Right lung (tissue), 2 donors: ENCODE measurements at regions not wholly inside any gene's neighbourhood (a gene's known extent, or its start where the extent isn't known, plus 50 kb on each side); places are given as distances from the start of the nearest gene placed in this dataset.

ENCODE experiments used
- DNase-seq, 2 donors: peaks; one replicate each; pipeline ENCODE4 v3.0.0-alpha.2; 2013

DNA sequence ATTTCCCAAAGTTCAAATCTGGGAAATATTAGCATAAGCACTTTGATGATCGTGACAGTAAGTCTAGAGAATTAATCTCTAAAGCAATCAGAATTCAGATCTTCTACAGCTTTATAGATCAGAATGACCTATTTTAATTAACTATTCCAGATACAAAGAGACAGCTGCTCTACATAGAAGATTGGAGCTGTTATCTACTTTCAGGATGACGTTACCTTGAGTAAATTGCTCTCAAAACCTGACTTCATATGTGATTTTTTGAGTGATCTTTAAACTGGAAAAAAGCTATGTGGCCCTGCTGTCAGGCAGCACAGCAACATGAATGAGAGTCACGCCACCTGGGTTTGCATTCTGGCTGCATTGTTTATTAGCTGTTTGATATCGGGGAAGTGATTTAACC is 259.9 kb upstream of the CDH6 start:
- no peak for DNase-seq

DNA sequence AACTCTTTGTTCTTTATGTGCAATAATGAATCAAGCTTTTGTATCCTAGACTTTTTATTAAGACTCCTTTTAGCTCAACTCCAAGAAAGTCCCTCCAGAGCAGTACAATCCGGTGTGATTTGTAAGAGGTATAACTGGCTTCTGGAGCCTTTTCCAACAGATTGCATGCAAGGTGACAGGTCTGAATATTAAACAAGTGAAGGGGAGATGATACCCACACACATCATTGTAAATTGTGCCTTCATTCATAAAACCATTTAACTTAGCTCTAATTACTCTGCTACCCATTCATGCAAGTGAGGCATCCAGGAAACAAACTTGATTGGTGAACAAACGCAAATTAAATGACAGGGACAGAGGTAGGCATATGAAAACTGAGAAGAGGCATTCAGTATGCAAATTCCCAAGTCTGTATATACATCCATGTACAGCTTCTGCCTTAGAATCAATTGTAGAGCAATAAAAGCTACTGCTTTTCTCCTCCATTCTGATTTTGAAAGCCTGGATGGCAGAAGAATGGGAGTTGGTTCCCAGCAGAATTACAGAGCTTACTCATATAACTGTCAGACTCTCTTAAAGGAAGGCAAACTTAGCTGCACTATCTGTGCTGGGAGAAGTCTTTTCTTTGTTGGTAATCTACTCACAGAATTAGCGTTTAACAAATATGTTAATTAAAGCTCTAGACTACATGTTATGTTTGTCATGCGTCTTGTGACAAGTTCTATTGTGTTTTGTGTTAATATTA is 261.0 kb upstream of the CDH6 start:
- DNase-seq, result no peak

DNA sequence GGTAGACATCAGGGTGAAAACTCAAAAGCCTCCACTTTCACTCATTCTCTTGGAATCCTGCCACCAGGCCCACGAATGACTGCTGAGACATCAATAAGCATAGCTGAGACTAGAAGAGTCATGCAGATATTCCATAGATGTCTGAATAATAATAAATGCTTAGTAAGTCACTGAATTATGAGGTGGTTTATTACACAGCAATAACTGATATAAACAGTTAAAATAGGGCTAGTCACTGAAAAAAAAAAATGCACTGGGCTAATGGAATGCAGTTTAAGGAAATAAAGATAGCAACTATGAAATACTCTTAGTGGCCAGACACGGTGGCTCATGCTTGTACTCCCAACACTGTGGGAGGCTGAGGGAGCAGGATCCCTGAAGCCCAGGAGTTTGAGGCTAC is 262.8 kb upstream of the CDH6 start:
- no peak for DNase-seq

DNA sequence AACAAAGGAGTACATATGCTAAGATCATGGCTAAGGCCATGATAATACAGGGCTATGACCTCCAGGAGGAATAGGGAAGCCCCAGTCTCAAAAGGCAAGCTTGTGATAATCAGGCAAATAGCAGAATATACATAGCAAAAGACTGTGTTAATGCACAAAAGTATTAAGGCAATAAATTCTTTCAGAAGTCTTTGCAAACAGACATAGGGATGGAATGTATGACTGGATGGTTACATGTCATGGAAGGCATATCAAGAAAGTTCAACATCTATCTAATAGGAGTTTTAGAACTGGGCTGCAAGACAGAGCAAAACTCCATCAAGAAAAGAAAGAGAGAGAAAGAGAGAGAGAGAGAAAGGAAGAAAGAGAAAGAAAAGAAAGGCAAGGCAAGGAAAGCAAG is 264.5 kb upstream of the CDH6 start:
- DNase-seq, result no peak

DNA sequence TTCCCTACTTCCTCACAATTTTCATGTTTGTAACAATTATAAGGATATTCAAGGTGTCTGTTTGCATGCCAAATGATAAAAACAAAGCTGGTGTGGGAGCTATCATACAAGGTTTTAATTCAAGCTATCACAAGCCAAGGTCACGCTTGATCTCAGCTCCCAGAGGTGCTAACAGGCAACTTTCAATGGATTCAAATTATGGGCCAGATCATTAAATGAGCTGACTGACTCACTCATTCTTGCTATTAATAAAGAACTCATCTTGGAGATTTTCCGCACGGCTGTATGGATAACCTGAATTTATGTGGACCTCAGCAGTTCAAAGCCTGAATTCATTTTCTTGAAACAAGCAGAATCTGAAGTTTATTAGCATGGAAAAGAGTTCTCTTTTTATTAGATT is 267.3 kb upstream of the CDH6 start:
- DNase-seq, result no peak

DNA sequence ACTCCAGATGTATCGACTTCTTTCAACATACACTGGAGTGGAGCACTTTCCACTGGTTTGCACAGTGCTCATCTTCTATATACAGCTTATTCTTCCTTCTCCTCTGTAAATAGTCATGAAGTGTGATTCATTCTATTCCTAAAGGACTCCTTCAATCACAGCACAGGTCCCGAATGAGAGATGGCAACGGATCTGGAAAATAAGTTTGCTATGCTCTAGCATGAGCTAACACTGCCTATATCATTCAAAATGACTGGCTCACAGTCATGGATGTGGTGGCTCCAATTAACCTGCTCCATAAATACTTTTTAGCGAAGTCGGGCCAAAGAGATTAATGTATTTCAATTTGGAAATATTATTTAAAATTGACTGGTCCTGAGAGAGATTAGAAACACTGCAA is 272.1 kb upstream of the CDH6 start:
- DNase-seq, result no peak

DNA sequence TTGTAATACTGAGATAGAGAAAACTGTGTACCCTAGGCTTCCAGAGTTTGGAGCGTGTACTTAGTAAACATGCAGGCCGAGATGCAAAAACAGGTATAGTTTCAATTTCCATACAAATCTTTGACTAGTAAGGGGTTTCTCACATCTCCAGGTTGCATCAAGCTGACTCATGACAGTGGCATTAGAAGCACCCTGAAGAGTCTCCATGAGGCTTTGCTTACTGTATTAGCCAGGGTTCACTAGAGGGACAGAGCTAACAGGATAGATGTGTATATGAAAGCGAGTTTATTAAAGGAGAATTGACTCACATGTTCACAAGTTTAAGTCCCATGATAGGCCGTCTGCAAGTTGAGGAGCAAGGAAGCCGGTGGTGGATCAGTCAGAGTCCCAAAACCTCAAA is 275.3 kb upstream of the CDH6 start:
- DNase-seq, result no peak

DNA sequence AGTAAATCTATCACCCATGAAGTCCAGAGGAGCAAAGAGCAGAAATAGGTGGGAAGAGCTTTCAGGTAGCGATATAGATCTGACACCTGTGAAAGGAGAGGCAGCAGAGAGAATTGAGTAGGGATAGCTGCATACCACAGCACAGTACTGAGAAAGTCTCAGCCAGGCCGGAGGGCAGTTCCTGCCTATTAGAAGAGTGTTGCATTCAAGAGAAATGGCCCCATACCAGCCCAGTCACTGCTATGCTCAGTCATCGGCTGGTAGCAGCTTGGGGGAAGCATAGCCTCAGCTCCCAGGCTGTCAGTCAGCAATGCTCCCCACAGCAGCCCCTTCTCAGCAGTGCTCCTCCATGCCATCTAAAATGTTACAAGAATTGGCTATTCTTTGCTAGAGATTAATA is 285.1 kb upstream of the CDH6 start:
- no peak for DNase-seq

DNA sequence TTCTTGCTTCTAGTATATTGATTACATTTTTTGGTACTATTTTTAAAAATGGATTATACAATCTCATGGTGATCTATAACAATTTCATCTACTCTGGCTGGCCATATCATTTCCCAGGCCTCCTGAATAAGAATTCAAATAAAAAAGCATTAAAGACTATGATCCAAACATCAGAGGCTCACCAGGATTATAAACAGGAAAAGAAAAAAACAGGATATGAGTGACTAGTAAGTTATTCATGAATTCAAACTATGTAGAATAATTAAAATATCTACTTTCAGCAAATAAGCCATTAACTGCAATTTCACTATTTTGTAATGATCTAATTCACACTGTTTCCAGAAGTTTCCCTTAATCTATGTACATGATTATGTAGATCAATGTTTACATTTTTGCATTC is 293.1 kb upstream of the CDH6 start:
- no peak for DNase-seq

DNA sequence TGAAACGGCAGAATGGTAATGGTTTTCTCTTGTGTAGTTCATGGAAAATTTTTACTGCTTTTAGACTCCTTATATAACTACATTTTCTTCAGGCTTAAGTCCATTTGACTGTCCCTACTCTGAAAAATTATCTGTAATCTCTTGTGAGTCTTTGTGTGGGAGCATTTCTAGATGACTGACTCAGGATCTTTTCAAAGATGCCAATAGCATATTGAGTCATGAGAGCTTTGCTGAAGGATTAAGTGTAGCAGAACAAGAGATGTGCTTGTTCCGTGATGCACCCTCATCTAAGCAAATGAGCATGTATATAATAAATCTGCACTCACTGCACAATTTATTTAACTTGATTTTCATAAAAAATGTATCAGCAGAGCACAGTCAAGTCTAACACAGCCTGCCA is 298.7 kb upstream of the CDH6 start:
- DNase-seq, result no peak

DNA sequence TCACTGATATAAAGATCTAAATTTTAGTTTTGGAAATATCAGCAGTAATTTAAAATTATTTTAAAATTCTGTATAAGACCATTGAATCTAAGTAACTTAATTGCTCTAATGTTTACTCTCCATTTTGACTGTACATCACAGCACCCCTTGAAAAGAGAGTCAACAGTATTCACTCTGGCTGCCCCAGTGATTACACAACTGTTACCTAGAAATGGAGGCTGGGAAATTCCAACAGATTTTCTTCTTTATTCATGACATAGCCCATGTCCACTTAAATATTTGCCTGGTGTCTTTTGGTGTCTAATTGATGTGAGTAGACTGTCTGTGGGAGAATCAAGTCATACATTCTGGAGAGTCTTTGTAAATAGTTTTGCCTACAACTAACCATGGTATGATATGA is 301.8 kb upstream of the CDH6 start:
- DNase-seq, result no peak

DNA sequence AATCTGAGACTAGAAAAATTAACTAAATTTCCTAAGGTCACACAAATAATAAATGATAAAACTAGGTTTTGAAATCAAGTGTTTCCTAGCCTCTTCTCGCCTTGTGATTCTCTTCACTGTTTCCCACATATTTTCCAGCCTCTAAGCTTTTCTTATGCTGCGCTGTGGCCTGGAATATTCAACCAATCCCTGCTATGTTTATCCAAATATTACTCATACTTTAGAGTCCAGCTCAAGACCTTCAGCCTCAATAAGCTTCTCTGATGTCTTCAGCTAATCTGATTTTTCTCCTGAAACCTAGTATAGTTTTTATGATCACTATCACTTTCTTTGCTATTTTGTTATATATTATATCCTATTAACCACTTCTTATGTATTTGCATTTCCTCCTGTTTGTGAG is 303.1 kb upstream of the CDH6 start:
- DNase-seq, result no peak

DNA sequence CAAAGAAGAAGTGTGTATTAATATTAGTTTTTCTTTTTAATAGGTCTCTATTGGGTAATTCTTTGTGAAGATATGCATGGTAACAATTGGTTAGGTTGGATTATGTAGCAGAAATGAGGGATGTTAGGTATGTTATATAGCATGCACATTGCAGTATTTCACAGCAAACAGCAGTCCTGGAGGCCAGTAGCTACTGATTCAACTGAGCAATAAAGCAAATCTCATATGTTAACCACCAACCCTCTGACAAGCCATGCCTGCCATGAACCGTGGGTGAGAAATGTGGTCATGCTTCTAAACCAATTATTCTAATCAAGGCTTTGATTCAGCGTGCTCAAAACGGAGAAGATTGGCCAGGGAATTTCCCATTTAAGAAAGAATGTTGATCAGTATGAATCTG is 313.0 kb upstream of the CDH6 start:
- DNase-seq, result no peak

DNA sequence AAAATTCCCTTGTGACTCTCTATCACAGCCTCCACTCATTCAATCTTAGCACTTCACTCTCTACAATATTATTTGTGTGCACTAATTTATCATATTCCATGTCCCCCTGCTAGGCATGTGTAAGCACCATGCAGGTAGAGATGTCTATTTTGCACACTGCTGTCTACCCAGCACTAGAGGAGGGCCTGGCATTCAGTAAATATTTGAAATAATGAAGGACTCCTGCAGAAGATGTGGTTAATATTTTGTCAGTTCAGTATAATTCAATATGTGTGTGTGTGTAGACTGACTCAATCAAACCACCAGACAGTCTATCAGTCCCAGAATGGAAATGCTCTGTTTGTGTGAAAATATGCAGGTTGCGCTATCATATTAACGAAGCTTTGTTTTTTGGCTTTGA is 313.6 kb upstream of the CDH6 start:
- no peak for DNase-seq

DNA sequence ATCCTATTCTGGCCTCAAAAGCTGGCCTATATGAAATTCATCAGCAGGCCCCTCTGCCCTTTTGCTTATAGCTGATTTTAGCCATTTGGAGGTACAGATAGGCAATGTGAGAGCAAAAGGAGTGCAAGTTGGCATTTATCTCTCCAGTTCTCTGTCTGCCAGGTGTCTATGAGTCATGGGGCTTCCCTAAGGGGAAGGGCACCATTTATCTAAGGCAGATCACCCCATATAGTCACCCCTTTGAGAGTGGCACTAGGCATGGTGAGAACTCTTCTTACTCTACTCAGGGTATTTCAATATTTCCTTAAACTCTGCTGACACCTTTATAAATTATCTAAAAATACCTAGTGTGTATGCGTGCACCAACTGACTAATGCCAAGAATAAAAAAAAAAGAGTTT is 314.7 kb upstream of the CDH6 start:
- no peak for DNase-seq

DNA sequence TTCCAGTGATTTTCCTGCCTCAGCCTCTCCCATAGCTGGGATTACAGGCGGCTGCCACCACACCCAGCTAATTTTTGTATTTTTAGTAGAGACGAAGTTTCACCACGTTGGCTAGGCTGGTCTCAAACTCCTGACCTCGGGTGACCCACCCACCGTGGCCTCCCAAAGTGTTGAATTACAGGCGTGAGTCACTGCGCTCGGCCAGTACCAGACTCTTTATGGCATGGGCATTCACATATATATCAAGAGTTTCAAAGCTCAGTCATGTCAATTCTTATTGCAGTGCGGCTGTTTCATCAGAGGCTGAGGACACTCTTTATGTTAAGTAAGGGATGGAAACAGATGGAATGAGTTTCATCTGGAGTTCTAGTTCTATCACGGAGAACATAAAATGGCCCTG is 315.2 kb upstream of the CDH6 start:
- no peak for DNase-seq

DNA sequence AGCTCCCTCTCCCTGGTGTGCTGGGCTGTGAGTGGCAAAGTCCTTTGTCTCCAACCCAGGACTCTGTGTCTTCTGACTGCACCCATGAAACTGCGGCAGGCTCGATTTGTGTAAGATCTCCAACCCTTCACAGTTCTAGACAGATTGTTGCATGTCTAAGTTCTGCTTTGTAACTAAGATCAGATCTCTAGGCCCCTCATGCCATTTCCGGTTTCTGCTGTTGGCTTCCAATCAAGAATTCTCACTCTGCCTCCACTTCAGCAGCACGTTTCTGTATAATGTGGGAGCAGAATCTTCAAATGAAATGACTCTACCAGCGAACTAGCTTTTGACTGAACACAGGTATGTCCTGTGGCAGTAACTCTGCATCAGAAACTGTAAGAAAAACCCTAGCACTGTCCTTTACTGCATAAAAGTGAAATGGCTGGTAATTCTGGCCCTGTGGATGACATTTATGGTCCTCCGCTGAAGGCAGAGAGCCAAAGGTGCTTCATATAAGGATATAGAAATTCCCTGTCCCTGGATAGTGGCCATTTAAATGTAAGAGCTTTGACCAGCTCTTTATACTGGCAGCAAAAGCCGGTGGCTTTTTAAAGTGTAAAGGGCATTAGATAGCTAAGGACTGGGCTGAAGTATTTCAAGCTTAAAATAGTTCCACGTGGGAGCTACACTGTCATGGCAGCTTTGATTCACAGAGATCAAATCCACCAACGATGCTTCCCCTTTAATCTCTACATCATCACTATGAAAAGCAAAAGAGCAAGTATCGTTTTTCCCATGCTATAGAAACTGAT is 319.0 kb upstream of the CDH6 start:
- DNase-seq, result peak; percentile 10 to 11

DNA sequence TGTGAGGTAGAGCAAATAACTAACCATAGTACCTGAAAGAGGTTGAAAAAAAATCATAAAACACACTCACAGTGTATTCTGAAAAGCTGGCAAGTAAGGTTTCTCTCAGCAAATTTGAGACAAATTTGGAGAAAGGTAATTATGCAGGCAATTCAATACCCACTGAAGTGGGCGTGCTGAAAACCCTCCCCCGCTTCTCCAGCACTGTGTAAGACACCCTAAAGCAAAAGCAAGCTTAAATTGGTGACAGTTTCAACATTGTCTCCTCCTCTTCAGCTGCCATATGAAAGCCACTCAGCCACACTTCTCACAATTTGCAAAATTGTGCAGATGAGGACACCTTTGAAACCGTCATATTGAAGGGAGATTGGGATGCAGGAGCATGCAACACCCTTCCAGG is 322.3 kb upstream of the CDH6 start:
- no peak for DNase-seq

DNA sequence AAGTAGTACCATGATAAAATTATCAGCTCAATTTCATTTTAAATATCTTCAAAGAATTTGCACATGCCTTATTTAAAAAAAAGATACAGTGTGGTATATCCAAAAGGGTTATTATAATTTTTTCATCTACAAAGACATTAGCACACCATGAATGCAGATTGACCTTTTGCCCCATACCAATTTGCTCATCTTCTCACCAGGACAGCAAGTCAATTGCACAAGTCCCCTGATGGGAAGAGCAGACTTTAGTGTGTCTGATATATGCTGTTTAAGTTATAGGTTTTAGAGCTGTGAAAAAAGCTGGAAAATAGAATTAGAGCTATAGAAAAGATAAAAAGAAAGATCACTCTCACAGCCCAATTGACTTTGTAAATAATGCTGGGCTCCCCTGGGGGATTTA is 325.8 kb upstream of the CDH6 start:
- DNase-seq, result no peak

DNA sequence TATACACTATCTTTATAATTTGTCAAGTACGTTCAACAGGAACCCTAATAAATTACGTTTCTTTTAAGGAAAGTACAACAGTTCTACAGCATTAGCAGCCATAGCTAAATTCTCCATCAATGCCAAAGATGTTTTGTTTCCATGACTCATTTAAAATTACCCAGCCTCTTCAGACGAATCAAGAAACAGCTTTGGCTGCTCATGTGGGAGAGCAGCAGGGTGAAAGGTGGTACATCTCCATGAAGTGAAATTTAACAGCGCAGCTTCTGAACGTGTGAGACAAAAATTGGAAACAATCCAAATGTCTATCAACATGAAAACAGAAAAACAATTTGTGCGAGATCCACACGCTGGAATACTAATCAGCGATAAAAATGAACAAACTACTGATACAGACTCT is 327.3 kb upstream of the CDH6 start:
- no peak for DNase-seq

DNA sequence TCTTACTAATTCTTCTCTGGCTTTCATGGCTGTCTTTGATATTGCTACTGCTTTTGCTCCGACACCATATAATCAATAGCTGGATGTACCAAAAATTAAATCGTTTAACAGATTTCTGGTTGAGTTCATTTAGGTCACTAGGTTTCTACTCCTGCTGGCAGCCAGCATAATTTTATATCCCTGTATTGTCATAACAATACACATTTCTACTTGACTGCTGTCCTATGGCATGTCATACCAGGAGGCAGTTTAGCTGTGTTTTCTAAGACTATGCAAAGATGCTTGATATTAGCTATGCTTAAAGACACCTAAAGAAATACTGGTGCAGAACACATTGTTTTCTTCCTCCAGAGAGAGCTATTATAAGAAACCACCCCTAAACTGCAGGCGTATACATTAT is 337.2 kb upstream of the CDH6 start:
- no peak for DNase-seq

DNA sequence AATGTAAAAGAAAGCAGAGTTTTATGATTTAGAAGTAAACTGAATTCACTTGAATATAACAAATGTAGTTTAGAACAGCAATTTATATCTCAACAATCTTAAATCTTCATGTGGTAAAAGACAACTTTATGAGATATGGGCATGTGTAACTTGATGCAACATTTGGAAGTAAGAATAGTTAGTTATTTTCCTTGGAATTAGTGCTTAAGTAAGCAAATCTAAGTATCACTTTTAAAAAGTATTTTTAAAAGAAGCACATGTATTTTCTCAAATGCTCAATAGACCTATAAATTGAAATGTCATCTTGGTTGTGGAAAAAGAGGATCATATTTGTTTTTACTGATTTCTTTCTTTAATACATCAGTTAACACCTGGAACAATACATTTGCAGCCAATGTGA is 340.3 kb upstream of the CDH6 start:
- DNase-seq, result no peak

DNA sequence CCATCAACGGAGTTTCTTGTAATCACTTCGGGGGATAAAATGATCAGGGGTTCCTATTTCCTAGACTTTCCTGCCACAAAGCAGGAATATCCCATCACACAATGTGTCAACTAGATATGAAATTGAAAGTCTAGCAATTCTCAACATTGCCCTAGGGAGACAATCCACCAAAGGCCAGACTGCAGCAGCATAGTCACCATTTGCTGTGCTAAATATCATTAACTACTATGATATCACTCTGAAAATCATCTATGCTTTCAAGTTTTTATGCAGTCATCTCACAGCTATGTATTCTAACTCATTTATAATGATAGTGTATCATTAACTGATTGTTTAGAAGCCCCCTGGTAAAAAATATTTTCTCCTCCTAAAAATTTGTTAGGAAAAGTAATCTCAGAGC is 342.6 kb upstream of the CDH6 start:
- no peak for DNase-seq
